Hepatocyte (in vitro differentiated cells): ENCODE measurements at regions not wholly inside any gene's neighbourhood (a gene's known extent, or its start where the extent isn't known, plus 50 kb on each side); places are given as distances from the start of the nearest gene placed in this dataset.

ENCODE experiments used
- EZH2 ChIP-seq: fragments of 200-600 bp; sonication (generic); IDR thresholded peaks from 2 replicates; pipeline ENCODE4 v1.6.1; 2016; ENCODE audit warnings: antibody characterized with exemption, mild to moderate bottlenecking, borderline replicate concordance
- EZH2phosphoT487 ChIP-seq: fragments of 200-600 bp; sonication (generic); IDR thresholded peaks from one replicate; pipeline ENCODE4 v1.6.1; 2018; ENCODE audit warnings: antibody characterized with exemption, mild to moderate bottlenecking, low read depth, moderate library complexity; ENCODE audit not compliant: unreplicated experiment, severe bottlenecking
- TF ChIP-seq, protein P1 (sequence below): fragments of 200-600 bp; sonication (generic); IDR thresholded peaks from 2 replicates; pipeline ENCODE4 v1.5.1; 2016; ENCODE audit warnings: antibody characterized with exemption, mild to moderate bottlenecking; ENCODE audit not compliant: poor library complexity

DNA sequence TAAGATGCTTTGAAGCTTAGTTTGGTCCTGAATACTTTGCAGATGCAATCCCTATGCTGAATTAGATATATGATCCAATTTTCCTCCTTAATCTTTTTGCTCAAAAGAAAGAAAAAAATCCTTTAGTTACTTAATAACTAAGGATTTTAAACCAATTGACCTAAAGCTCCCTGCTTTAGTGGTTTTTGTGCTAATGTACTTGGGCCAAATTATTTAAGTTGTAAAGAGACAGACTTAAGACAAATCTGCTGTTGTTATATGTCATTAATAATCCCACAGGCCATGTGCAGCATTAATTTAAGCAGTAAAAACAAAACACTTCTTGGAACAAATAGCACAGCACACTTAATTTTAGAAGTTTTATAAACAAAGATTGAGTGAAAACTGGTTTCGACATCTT lies 776.1 kb upstream of the SEMA6D start:
- TF ChIP-seq, protein P1, sequence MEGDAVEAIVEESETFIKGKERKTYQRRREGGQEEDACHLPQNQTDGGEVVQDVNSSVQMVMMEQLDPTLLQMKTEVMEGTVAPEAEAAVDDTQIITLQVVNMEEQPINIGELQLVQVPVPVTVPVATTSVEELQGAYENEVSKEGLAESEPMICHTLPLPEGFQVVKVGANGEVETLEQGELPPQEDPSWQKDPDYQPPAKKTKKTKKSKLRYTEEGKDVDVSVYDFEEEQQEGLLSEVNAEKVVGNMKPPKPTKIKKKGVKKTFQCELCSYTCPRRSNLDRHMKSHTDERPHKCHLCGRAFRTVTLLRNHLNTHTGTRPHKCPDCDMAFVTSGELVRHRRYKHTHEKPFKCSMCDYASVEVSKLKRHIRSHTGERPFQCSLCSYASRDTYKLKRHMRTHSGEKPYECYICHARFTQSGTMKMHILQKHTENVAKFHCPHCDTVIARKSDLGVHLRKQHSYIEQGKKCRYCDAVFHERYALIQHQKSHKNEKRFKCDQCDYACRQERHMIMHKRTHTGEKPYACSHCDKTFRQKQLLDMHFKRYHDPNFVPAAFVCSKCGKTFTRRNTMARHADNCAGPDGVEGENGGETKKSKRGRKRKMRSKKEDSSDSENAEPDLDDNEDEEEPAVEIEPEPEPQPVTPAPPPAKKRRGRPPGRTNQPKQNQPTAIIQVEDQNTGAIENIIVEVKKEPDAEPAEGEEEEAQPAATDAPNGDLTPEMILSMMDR = no peak
- TF ChIP-seq EZH2 (no peak), EZH2phosphoT487 (no peak)
